Occipital lobe (tissue), 1 donor: ENCODE measurements at regions not wholly inside any gene's neighbourhood (a gene's known extent, or its start where the extent isn't known, plus 50 kb on each side); places are given as distances from the start of the nearest gene placed in this dataset.
"Not testable (repeated sequence)": the region's sequence is repeated elsewhere in the genome, so short reads cannot be mapped to it uniquely, and the experiment has no call there.

Source experiments
- DNase-seq: peaks from one replicate; lab custom pipeline; 2025; lab: John Stamatoyannopoulos, UW

- DNase-seq, result not testable (repeated sequence)
Measured at GRCh38 chr6:21282360-21282759, 311.2 kb upstream of the SOX4 start.

DNA sequence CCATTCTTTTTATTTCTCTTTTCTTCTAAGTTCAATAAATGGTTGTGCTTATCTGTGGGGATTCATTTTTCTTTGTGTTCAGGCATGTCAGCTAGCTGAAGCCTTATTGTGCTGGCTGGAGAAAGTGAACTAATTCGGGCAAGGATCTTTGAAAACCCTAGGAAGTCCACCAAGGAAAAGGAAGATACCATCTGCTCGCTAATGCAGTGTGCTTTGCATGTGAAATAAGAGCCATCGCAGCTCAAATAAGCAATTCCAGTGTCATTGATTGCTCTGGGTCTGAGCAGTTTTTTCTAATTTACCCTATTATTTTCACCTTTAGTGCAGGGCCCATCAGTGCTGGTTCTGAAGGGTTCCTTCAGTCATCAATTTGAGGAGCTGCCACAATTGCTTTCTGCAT lies 309.4 kb upstream of the SOX4 start:
- no peak for DNase-seq

DNA sequence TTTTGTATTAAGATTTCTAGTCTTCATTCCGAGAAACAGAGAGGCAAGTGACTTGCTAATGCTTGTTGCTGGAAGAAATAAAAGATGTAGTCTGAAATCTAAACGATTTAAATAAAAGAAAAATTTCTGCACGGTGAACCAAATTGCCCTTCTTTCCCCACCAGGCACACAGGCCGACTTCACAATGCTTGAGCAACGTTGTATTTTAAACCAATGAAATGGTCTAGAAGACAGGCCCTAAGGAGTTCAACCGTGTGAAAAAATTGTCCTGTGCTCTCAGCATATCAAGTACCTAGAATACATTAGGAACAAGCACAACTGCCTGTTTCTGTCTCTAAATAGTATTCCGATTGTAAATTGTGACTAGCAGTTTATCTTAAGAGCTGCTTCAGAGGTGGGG lies 308.8 kb upstream of the SOX4 start:
- DNase-seq, result no peak

GRCh38 chr6:21294144-21294543 lies 299.4 kb upstream of the SOX4 start:
- no peak for DNase-seq

DNA sequence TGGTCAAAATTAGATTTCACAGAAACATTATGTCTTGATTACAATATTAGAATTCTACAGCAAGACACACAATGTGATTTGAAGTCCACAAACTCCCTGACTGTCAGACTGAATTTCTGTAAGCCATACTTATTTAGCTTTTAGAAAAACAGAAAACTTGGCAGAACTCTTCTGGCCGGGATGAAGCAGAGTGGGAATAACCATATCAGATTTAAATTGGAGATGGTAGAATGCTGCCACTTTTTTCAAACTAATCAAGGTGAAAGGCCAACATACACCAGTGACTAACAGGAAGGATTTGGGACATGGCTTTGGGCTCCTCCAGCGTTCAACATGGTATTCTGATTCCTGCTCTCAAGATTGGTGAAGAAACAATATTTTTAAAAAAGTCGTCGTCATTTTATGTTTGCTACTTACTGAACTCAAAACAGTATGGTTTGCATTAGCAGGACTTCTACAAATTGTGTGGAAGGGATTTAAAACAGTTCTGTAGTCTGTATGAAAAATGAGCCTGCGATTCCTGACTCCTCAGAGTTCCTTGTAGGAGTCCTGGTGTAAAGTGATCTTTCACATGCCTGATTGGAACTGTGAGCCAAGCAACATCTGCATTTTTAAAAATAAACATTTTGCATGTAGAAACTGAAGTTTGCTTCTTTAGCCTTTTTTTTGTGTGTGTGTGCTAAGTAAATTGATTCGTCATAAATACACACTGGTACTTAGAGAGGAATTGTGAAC lies 297.9 kb upstream of the SOX4 start:
- DNase-seq, result no peak

- no peak for DNase-seq
Measured at GRCh38 chr6:21297665-21298064, 295.9 kb upstream of the SOX4 start.

GRCh38 chr6:21299216-21299615 lies 294.3 kb upstream of the SOX4 start:
- DNase-seq, result no peak

- no peak for DNase-seq
Measured at GRCh38 chr6:21300439-21300838, 293.1 kb upstream of the SOX4 start.

DNA sequence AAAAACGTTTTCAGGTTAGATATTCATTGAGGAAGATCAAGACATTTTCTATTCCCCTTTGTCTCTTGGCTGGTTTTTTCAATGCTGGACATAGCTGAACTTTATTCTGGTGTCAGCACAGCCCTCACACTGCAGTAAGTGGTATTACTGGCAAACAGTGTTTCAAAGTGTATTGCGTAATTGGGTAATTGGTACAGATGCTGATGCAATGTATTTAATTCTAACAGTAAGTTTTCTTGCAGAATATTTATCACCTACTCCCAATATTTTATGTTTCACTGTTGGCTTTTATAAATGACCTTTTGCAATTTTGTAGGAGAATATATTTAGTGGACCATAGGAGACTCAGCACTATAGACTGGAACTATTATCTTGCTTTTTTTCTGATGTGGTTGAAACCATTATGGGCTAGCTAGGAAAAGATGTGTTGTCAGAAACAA lies 287.6 kb upstream of the SOX4 start:
- DNase-seq, result no peak

GRCh38 chr6:21306546-21306945 lies 287.0 kb upstream of the SOX4 start:
- DNase-seq, result no peak

- no peak for DNase-seq
Measured at GRCh38 chr6:21309807-21310221, 283.7 kb upstream of the SOX4 start.

- DNase-seq, result no peak
Measured at GRCh38 chr6:21310568-21311140, 282.9 kb upstream of the SOX4 start.

DNA sequence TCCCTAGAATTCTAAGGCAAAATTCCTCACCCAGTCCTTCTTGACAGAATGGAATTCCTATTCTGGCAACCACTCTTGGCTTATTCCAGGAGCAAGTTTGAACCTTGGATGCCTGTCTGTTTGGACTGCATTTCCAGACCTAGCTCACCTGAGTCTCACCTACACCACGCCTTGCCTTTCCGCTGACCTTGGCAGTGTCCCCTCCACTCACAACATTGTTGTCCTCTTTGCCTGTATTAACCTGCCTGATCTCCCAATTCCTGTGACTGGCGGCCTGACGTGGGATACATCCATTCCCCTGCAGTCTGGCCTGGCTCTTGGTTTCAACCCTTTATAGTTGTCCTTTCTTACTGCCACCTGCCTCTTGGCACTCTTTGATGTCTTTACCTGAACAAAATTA lies 281.4 kb upstream of the SOX4 start:
- DNase-seq, result no peak

- DNase-seq, result no peak
Measured at GRCh38 chr6:21317642-21318041, 275.9 kb upstream of the SOX4 start.

GRCh38 chr6:21321076-21321475 lies 272.5 kb upstream of the SOX4 start:
- no peak for DNase-seq

DNA sequence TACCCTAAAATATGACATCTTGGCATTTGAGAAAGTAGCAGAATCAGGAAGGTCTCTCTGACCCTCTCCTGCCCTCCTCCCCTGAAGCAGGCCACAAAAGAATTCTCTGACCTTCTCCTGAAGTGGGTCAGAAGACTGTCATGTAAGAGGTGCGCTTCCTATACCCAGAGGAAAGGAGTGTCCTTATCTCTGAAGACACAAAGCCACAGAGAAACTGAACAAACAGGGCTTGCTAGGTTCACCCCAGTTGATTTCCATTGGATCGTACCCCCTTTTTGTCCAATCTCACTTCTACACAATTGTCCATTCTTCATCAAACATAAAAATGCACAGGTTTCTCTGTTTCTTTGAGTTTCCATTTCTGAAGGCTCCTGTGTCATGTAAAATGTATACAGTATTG lies 272.0 kb upstream of the SOX4 start:
- DNase-seq, result no peak

- no peak for DNase-seq
Measured at GRCh38 chr6:21323577-21323976, 270.0 kb upstream of the SOX4 start.

GRCh38 chr6:21325201-21325856 lies 268.2 kb upstream of the SOX4 start:
- no peak for DNase-seq

DNA sequence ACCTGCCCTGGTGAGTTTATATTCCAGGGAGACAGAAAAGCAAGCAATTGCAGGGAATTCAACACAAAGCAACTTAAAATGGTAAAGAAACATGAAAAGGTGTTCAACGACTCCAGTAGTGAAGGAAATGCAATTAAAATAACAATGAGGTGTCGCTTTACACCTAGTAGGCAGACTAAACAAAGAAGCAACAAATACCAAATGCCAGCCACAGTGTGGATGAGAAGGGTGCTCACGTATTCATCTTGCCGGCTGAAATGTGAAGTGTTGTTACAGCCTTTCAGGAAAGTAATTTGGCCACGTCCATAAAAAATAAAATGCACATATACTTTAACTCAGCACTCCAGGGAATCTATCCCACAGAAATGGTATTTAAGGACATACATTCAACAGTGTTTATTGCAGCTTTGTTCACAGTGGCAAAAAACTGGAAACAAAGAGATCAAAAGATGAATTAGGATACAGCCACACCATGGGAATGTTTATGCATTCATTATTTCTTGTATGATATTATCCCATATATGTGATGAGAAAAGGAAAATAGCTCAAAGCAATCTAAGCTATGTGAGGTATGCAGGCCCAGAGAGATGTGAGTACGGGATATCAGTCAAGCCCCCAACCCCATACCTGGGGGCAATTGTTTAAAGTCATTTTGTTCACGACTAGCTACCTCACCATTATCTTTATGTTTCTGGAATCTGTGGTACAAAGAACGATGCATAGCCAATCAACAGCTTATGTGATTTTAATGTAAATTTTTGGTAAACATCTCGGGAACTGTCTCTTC lies 266.0 kb upstream of the SOX4 start:
- no peak for DNase-seq

DNA sequence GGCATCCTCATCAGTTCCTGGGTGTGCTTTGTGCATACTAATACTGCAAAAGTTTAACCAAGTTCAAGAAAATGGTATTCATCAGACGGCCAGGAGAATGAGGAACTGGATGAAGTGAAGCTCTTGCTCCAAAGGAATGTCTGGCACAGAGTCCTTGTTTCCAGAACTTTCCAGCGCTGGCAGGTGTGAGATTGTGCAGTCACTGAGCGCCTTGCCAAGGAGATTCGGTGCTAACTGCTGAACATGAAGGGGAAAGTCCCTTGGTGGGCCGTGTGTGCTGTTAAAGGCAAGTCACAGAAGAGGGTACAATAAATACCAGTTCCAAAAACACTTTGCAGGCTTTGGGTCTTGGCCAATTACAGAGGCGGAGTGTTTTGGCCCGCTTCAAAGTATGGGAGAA lies 262.3 kb upstream of the SOX4 start:
- no peak for DNase-seq

- no peak for DNase-seq
Measured at GRCh38 chr6:21332077-21332476, 261.5 kb upstream of the SOX4 start.

- DNase-seq, result no peak
Measured at GRCh38 chr6:21332660-21333059, 260.9 kb upstream of the SOX4 start.
